Liver (tissue), 8 donors: ENCODE measurements at regions not wholly inside any gene's neighbourhood (a gene's known extent, or its start where the extent isn't known, plus 50 kb on each side); places are given as distances from the start of the nearest gene placed in this dataset.

Experiments
- DNase-seq: peaks from one replicate; pipeline ENCODE4 v3.0.0-alpha.2; 2017; ENCODE audit warnings: low spot score
- H3K27ac ChIP-seq, 2 donors: one replicate each; pipeline ENCODE4 v1.7.0; 2013; ENCODE audit warnings: inconsistent platforms in 2 of 2, low read length in 2 of 2, control low read depth in 1 of 2, low read depth in 1 of 2, mild to moderate bottlenecking in 1 of 2
- H3K27me3 ChIP-seq, 4 donors: one replicate each; pipeline versions ENCODE4 v1.6.1 to v1.7.0; 2013; ENCODE audit warnings: low read length in 3 of 4, inconsistent platforms in 1 of 4, mild to moderate bottlenecking in 1 of 4, moderate library complexity in 1 of 4; ENCODE audit not compliant: control insufficient read depth in 4 of 4, insufficient read depth in 4 of 4
- H3K36me3 ChIP-seq, 4 donors: one replicate each; pipeline versions ENCODE4 v1.6.1 to v1.7.0; 2013; ENCODE audit warnings: low read length in 3 of 4, mild to moderate bottlenecking in 3 of 4, low read depth in 1 of 4, moderate library complexity in 1 of 4; ENCODE audit not compliant: control insufficient read depth in 4 of 4, insufficient read depth in 3 of 4
- H3K4me1 ChIP-seq, 4 donors: one replicate each; pipeline versions ENCODE4 v1.6.1 to v1.7.0; 2013; ENCODE audit warnings: low read length in 3 of 4, mild to moderate bottlenecking in 3 of 4, moderate library complexity in 1 of 4; ENCODE audit not compliant: control insufficient read depth in 4 of 4, insufficient read depth in 4 of 4
- H3K4me3 ChIP-seq, 3 donors: one replicate each; pipeline versions ENCODE4 v1.6.1 to v1.7.0; 2013; ENCODE audit warnings: low read length in 3 of 3, control low read depth in 1 of 3, low read depth in 1 of 3, mild to moderate bottlenecking in 1 of 3
- H3K9ac ChIP-seq, 2 donors: one replicate each; pipeline ENCODE4 v1.7.0; 2013; ENCODE audit warnings: low read length in 2 of 2, mild to moderate bottlenecking in 2 of 2, moderate library complexity in 2 of 2, control low read depth in 1 of 2, low read depth in 1 of 2
- H3K9me3 ChIP-seq, 4 donors: one replicate each; pipeline versions ENCODE4 v1.6.1 to v1.7.0; 2013; ENCODE audit warnings: low read length in 3 of 4; ENCODE audit not compliant: control insufficient read depth in 4 of 4
- ATF3 ChIP-seq: IDR thresholded peaks from 2 replicates; pipeline ENCODE4 v1.6.1; 2016; ENCODE audit warnings: antibody characterized with exemption
- CTCF ChIP-seq: fragments of 150-350 bp; IDR thresholded peaks from 2 replicates; pipeline ENCODE4 v1.5.1; 2017; ENCODE audit warnings: improper control_type of control experiment, low read depth, low read length; ENCODE audit not compliant: missing input control
- EGR1 ChIP-seq, 2 donors: IDR thresholded peaks; 2 replicates each; pipeline ENCODE4 v1.6.1; 2016 to 2018; ENCODE audit warnings: antibody characterized with exemption in 2 of 2, low read depth in 2 of 2
- FOXA1 ChIP-seq: IDR thresholded peaks from 2 replicates; pipeline ENCODE4 v1.6.1; 2016; ENCODE audit warnings: antibody characterized with exemption
- FOXA2 ChIP-seq: IDR thresholded peaks from 2 replicates; pipeline ENCODE4 v1.6.1; 2016; ENCODE audit warnings: antibody characterized with exemption
- GABPA ChIP-seq, 2 donors: IDR thresholded peaks in 1 of 2; conservative IDR thresholded peaks in 1 of 2; 2 replicates each; pipeline ENCODE4 v1.6.1; 2016; ENCODE audit warnings: antibody characterized with exemption in 2 of 2, mild to moderate bottlenecking in 1 of 2, moderate library complexity in 1 of 2
- HNF4G ChIP-seq: IDR thresholded peaks from 2 replicates; pipeline ENCODE4 v1.6.1; 2016; ENCODE audit warnings: antibody characterized with exemption
- JUND ChIP-seq, 2 donors: IDR thresholded peaks; 2 replicates each; pipeline ENCODE4 v1.6.1; 2016; ENCODE audit warnings: antibody characterized with exemption in 2 of 2
- NR2F2 ChIP-seq: IDR thresholded peaks from 2 replicates; pipeline ENCODE4 v1.6.1; 2016; ENCODE audit warnings: antibody characterized with exemption
- RAD21 ChIP-seq, 2 donors: IDR thresholded peaks; 2 replicates each; pipeline ENCODE4 v1.6.1; 2016; ENCODE audit warnings: antibody characterized with exemption in 2 of 2, mild to moderate bottlenecking in 2 of 2
- RXRA ChIP-seq, 2 donors: IDR thresholded peaks; 2 replicates each; pipeline ENCODE4 v1.6.1; 2017 to 2018; ENCODE audit warnings: antibody characterized with exemption in 2 of 2, mild to moderate bottlenecking in 1 of 2
- SP1 ChIP-seq: IDR thresholded peaks from 2 replicates; pipeline ENCODE4 v1.6.1; 2018; ENCODE audit warnings: antibody characterized with exemption, mild to moderate bottlenecking
- TAF1 ChIP-seq: conservative IDR thresholded peaks from 2 replicates; pipeline ENCODE4 v1.6.1; 2016; ENCODE audit warnings: antibody characterized with exemption, mild to moderate bottlenecking
- YY1 ChIP-seq: IDR thresholded peaks from 2 replicates; pipeline ENCODE4 v1.6.1; 2016; ENCODE audit warnings: antibody characterized with exemption, mild to moderate bottlenecking
- ZBTB33 ChIP-seq: IDR thresholded peaks from 2 replicates; pipeline ENCODE4 v1.6.1; 2016; ENCODE audit warnings: antibody characterized with exemption
- WGBS: extraction: QIAGEN DNeasy Blood & Tissue Kit; methylation state at CpG from one replicate; pipeline ENCODE4 v1.1.7; 2013; 5-methylcytosine and 5-hydroxymethylcytosine counted together
- TF ChIP-seq, protein P1 (sequence below): IDR thresholded peaks from 2 replicates; pipeline ENCODE4 v1.6.1; 2016; ENCODE audit warnings: antibody characterized with exemption
- TF ChIP-seq, protein P2 (sequence below): IDR thresholded peaks from 2 replicates; pipeline ENCODE4 v1.6.1; 2016; ENCODE audit warnings: antibody characterized with exemption, mild to moderate bottlenecking
- donor health status: healthy.
- donor health status: healthy.
- donor health status: healthy.
- donor health status: healthy.
- donor health status: healthy.

GRCh38 chr12:123085066-123085465 is 65.8 kb downstream of the PITPNM2 start:
- TF ChIP-seq TAF1 (no peak), GABPA (IDR thresholded peaks at IDR 0.05 in 1 of 2, conservative IDR thresholded peaks at IDR 0.05 in 1 of 2) (no peak), HNF4G (no peak), ATF3 (no peak), YY1 (no peak), FOXA1 (no peak), JUND (IDR thresholded peaks at IDR 0.05) (no peak), RAD21 (IDR thresholded peaks at IDR 0.05) (no peak), SP1 (no peak), RXRA (IDR thresholded peaks at IDR 0.05) (no peak), NR2F2 (no peak), ZBTB33 (no peak), EGR1 (IDR thresholded peaks at IDR 0.05; ENCODE audit: low read depth in 2 of 2) (no peak), FOXA2 (no peak), CTCF (no peak)
- TF ChIP-seq, protein P1, sequence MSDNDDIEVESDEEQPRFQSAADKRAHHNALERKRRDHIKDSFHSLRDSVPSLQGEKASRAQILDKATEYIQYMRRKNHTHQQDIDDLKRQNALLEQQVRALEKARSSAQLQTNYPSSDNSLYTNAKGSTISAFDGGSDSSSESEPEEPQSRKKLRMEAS, result no peak
- TF ChIP-seq, protein P2, sequence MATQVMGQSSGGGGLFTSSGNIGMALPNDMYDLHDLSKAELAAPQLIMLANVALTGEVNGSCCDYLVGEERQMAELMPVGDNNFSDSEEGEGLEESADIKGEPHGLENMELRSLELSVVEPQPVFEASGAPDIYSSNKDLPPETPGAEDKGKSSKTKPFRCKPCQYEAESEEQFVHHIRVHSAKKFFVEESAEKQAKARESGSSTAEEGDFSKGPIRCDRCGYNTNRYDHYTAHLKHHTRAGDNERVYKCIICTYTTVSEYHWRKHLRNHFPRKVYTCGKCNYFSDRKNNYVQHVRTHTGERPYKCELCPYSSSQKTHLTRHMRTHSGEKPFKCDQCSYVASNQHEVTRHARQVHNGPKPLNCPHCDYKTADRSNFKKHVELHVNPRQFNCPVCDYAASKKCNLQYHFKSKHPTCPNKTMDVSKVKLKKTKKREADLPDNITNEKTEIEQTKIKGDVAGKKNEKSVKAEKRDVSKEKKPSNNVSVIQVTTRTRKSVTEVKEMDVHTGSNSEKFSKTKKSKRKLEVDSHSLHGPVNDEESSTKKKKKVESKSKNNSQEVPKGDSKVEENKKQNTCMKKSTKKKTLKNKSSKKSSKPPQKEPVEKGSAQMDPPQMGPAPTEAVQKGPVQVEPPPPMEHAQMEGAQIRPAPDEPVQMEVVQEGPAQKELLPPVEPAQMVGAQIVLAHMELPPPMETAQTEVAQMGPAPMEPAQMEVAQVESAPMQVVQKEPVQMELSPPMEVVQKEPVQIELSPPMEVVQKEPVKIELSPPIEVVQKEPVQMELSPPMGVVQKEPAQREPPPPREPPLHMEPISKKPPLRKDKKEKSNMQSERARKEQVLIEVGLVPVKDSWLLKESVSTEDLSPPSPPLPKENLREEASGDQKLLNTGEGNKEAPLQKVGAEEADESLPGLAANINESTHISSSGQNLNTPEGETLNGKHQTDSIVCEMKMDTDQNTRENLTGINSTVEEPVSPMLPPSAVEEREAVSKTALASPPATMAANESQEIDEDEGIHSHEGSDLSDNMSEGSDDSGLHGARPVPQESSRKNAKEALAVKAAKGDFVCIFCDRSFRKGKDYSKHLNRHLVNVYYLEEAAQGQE, result no peak
- no peak overlapping the region for H3K27ac ChIP-seq

More at GRCh38 chr12:123085066-123085465, 65.8 kb downstream of the PITPNM2 start:
- Histone ChIP-seq H3K9me3 (no peaks in the 10 kb centered on the region), H3K36me3 (no peaks in the 10 kb centered on the region), H3K4me1 (peaks cover 4 to 41% (median 25%) of the 10 kb centered on the region in 4 donors), H3K27me3 (no peaks in the 10 kb centered on the region), H3K9ac (no peak overlapping the region), H3K4me3 (no peak overlapping the region)
- 95% methylated on average over 5 of the region's 5 CpGs for WGBS
- no peak for DNase-seq
